ENCODE measurements at regions not wholly inside any gene's neighbourhood (a gene's known extent, or its start where the extent isn't known, plus 50 kb on each side); places are given as distances from the start of the nearest gene placed in this dataset.

DNA sequence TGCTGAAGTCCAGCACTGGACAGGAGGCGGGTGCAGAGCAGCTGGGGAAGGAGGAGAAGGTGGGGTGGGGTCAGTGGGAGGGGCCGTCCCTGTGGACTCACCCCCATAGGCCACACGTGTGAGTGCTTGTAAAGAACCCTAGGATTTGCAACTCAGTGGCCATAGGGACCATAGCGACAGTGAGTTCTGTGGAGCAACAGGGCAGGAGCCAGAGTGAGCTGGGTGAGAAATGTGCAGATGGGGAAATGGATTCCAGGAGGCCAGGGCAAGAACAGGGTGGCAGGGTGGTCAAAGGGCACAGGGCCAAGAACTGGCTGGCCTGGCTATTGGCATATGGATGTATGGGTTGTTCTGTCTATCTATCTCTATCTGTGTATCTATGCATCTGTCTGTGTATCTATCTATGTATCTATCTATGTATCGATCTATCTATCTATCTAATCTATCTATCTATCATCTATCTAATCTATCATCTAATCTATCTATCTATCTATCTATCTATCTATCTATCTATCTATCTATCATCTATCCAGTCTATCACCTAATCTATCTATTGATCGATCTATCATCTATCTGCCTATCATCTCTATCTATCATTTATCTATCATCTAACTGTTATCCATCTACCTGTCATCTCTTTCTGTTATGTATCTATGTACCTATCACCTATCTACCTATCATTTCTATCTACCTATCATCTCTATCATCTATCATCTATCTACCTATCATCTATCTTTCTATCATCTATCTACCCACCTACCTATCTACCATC is 889.0 kb downstream of the TBC1D22A start:
- no peak for DNase-seq (ENCODE audit: low read depth in 2 of 2)

DNA sequence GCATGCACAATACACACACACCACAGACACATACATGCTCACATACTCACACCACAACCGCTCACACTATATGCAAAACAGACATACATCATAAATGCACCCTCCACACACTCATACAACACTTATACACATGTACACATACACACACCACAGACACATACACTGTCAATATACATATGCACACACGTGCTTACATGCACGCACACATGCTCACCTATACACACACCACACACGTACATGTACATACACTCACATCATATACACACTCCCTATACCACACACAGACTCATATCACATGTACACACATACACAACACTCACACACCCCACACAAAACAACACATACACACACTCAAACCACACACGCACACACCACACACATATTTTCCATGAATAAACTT is 885.3 kb downstream of the TBC1D22A start:
- DNase-seq (ENCODE audit: low read depth in 2 of 2): no peak

DNA sequence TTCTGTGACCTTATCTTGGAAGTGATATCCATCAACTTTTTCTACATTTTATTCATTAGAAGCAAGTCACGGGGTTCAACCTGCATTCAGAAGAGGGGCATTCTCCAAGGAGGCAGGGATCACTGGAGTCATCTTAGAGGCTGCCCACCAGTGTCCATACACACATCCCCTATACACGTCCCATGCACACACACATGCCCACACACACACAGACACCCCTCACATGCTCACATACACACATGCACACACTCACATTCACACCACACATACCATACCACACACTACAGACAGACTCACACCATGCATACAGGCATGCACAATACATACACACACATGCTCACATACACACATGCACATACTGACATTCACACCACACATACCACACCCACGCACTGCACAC is 884.7 kb downstream of the TBC1D22A start:
- DNase-seq (ENCODE audit: low read depth in 2 of 2): no peak

DNA sequence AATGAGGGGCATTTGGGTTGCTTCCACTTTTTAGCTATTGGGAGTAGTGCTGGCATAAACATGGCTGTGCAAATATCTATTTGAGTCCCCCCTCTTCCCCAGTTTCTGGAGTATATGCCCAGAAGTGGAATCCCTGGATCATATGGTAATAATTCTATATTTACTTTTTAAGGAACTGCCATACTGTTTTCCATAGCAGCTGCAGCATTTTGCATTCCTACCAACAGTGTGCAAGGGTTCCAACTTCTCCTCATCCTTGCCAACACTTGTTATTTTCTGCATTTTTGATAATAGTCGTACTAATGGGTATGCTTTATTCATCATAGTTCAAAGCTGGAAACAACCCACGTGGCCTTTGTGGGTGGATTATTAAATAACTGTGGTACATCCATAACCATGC is 883.5 kb downstream of the TBC1D22A start:
- no peak for DNase-seq (ENCODE audit: low read depth in 2 of 2)

DNA sequence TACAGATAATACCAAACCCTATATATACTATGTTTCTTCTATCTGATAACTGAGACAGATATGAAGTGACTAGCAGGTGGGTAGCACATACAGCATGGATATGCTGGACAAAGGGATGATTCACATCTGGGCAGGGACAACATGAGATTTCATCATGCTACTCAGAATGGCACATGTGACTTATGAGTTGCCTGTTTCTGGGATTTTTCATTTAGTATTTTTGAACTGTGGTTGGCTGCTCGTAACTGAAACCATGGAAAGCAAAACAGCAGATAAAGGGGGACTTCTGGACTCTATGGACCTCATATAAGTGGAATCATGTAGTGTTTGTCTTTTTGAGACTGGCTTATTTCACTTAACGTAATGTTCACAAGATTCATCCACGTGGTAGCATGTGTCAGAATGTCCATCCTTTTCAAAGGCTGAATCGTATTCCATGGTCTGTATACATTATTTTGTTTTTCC is 883.0 kb downstream of the TBC1D22A start:
- no peak for DNase-seq (ENCODE audit: low read depth in 2 of 2)

DNA sequence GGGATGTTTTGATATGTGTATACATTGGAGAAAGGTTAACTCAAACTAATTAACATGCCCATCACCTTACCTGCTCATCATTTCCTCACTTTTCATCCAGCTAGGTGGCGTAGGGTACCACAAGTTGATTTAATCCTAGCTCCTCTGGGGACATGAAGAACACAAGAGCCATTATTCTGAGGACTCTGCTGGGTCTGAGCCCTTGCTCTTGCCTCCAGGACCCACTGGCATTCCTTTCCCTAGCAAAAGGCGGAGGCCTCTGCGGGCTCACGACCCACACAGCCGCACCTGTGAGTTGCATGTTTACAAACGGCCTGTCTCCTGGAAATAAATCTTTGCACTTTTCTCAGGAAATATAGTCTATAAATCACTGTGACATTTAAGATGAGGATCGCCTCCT is 871.9 kb downstream of the TBC1D22A start:
- DNase-seq (ENCODE audit: low read depth in 2 of 2): no peak

DNA sequence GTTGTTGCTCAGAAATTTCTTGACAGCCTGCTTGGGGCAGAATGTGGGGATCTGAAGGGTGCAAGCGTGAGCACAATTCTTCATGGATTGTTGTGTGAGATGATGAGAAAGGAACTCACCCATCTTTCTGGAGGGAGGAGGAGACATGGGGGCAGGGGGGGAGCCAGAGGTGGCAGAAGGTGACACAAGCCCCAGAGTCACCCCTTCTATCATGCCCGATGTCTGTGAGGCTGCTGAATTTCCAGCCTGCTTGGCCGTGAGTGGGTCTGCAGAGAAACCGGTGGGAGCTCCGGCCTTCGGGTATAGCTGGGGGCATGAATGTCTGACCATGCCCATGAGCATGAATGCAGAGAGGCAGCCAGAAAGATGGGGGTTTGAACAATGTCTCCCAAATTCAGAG is 870.7 kb downstream of the TBC1D22A start:
- no peak for DNase-seq (ENCODE audit: low read depth in 2 of 2)

DNA sequence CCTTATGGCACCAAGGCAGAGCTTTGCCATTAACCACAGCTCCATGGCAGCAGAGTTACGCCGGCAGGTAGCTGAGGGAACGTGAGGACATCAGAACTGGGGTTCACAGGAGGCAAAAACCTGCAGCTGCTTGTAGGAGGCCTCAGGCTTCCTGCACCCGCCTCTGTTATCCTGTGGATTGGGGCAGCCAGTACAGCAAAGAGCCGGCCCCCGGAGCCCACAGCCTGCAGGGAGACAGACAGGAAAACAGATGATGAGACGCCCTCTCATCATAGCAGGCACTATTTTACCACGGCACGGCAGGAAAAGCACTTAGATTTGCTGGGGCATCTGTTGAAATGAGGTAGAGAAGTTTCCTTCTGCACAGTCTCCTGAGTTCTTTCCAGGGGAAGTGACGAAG is 870.3 kb downstream of the TBC1D22A start:
- no peak for DNase-seq (ENCODE audit: low read depth in 2 of 2)

DNA sequence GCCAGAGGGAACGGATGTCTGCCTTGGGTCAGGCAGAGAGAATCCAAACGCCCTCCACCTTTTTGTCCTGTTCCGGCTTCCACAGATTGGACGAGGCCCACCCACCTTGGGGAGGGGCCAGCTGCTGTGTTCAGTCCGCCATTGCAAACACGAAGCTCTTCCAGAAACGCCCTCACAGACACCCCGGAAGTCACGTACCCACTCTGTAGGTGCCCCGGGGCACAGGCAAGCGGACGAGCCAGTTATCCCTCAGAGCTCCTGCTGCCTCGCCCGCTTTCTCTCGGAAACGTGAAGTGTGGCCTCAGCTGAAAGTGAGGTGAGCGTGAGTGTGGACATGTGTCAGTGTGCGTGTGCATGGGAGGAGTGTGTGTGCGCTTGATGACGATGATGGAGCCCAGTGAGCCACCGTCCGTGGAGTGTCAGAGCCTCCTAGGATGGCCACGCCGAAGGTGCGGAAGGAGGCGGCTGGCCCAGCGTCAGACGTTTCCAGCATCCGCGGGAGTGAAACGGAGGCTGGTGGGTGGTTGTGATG is 869.2 kb downstream of the TBC1D22A start:
- DNase-seq (ENCODE audit: low read depth in 2 of 2): no peak

DNA sequence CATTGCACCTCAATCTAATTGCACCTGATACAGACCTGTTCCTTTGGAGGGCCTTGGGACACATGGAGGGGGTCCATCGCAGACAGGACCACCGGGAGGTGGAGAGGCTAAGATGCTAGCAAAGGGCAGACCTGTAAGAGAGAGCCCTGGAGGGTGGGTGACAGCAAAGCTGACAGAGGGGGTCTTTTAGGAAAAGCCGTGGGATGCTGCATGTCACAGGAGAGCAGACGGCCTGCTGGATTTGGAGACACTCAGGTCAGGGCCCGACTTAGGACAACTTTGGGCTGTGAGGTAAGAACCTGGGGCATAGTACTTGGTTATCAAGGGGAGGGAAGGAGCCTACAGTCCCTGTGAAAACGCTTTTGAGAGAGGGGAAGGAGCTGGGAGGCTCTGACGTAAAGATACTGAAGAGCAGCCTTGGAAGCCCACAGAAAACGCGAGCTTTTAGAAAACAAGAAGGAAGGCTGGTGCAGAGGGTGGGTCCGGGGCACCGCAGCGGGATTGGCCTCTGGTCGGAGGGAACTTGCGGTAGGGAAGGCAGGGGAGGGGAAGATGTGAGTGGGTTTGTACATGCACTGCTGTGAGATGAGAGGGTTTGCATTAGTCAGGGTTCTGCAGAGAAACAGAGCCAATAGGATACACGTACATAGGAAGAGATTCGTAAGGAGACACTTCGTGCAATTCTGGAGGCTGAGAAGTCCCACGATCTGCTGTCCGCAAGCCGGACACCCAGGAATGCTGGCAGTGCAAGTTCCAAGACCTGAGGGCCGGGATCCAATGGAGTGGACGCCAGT is 868.5 kb downstream of the TBC1D22A start:
- DNase-seq (ENCODE audit: low read depth in 2 of 2): no peak

DNA sequence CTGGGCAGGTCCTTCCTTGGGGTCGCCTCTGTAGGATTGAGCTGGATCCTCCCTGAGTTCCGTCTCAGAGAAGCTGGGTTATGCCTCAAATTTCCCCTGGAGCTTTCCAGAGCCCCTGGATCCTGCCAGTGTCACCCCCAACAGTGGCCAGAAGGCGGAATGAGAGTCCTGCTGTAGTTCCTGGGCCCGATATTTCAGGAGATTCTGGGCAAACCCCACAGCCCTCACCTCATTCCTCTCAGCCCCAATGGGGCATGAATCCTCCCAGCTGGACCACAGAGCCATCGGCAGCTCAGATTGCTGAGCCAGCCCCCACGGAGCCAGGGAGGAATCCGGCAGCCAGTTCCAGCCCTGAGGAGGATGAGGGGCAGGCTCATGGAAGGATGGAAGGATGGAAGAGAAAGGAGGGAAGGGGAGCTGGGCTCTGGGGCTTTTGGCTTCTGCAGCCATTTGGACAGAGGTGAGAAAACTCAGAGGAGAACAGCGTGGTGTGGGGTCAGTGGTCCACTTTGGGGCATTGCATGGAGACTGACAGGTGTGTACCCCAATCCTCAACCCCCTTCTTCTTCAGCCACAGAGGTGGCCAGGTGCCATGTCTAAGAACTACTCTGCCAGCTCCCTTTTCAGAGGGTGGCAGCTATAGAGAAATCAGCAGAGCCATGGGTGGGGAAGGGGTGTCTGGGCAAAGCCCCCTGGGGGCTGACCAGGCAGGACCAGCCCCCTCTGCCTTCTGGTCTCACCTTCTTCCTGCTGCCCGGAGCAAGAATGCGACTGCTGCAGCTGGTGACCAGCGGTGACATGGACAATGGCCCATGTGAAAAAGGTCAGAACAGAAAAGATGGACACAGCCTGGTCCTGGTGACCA is 867.6 kb downstream of the TBC1D22A start:
- DNase-seq (ENCODE audit: low read depth in 2 of 2): no peak

DNA sequence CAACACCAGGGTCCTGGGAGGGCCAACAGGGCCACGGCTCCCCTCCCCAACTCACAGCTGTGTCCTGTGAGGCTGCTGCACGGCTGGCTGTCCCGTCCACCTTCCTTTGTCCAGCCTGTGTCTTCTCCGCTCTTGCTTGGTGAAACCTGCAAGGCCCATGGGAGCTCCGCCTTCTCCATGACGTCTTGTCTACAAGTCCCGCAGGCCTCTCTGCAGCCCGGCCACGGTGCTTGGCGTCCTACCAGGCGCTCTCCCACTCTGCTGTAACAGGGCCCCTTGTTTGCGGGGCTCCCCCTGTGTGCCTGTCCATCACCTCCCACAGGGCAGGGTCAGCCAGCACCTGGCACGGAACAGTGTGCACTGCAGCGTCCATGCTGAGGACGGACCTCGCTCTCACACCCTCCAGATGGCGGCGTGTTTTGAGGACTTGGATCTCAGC is 866.8 kb downstream of the TBC1D22A start:
- no peak for DNase-seq (ENCODE audit: low read depth in 2 of 2)

DNA sequence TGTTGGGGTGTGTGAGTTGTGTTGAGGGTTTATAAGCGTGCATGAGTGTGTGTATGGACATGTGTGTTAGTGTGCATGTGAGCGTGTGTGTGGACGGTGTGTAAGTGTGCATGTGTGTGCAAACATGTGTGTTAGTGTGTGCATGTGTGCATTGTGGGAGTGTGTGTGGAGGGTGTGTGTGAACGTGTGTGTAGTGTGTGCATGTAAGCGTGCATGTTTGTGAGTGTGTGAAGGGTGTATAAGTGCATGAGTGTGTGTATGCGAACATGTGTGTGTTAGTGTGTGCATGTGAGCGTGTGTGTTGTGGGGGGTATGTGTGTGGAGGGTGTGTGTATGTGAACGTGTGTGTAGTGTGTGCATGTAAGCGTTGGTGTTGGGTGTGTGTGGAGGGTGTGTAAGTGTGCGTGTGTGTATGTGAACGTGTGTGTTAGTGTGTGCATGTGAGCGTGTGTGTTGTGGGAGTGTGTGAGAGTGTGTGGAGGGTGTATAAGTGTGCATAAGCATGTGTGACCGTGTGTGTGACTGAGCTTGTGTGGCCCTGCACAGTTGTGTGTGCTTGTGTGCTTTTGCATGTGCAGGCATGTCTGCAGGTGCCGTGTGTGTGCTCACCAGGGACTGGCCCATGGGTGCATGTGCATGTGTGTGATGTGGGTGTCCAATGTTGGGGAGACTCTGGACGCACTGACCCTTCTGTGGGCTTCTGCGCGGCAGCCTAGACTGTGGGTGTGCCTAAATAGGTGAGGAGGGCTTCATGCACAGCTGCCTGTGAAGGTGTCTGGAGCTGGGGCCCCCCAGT is 866.2 kb downstream of the TBC1D22A start:
- DNase-seq (ENCODE audit: low read depth in 2 of 2): no peak

DNA sequence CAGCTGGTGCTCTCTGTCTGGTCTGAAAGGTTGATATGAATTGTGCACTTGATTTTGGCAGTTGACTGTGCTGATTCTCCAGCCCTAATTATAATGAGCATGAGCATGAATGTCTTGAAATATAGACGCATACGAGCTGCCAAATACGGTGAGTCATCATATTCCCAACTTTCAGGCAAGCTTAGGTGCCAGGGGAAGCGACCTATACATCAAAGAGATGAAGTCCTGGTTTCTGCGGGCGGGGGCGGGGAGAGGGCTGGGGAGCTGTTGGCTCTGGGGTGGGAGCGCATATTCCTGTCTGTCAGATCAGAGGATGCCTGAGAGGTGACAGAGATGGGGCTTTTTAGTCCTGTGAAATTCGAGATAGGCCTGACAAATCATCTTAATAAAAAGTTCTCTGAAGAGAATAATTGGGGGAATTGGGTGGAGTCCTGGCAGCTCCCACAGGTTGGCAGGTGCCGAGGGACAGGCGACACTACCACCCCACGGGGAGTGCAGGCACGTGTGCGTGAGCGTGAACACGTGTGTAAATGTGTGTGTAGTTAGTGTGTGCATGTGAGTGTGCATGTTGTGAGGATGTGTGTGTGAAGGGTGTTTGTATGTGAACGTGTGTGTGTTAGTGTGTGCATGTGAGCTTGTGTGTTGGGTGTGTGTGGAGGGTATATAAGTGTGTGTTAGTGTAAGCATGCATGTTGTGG is 865.3 kb downstream of the TBC1D22A start:
- DNase-seq (ENCODE audit: low read depth in 2 of 2): no peak

DNA sequence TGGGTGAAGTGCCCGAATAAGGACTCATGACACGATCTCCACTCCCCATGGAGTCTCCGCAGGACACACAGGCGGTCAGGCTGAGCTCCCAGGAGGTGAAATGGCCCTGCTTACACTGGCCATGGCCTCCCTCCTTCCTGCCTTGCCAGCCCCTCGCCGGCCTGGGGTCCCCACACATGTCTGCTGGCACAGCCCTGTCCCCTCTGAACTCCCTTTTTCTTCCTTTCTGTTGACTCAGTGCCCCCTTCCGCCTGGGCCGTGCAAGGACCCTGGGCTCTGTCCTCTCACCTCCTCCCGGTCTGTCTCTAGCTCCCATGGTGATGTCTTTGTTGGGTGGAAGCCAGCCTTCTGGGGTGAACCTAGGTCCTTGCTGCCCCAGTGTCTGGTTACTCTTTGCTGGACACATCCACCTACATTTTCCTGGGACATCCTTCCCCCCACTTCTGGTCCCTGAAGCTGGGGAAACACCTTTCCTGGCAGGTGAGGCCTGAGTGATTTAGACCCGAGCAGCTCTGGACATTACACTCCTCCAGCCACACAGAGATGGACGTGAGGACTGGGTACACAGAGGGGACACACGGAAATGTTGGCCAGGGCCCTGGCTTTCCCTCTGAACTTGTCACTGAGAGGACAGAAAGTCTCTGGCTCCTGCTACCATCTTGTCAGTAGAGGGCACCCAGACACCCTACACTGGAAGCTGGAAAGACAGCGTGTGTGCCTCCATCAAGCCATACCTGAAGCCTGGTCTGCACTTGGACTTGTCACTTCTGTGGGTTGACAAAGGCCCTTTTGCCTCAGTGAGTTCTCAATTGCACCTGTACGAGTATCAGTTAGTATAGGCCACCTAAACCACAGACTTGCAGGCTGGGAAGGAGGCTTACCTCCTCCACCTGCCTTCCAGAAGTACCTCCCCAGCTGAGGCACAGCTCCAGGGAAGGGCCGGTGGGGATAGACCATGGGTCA is 864.3 kb downstream of the TBC1D22A start:
- DNase-seq (ENCODE audit: low read depth in 2 of 2): no peak

DNA sequence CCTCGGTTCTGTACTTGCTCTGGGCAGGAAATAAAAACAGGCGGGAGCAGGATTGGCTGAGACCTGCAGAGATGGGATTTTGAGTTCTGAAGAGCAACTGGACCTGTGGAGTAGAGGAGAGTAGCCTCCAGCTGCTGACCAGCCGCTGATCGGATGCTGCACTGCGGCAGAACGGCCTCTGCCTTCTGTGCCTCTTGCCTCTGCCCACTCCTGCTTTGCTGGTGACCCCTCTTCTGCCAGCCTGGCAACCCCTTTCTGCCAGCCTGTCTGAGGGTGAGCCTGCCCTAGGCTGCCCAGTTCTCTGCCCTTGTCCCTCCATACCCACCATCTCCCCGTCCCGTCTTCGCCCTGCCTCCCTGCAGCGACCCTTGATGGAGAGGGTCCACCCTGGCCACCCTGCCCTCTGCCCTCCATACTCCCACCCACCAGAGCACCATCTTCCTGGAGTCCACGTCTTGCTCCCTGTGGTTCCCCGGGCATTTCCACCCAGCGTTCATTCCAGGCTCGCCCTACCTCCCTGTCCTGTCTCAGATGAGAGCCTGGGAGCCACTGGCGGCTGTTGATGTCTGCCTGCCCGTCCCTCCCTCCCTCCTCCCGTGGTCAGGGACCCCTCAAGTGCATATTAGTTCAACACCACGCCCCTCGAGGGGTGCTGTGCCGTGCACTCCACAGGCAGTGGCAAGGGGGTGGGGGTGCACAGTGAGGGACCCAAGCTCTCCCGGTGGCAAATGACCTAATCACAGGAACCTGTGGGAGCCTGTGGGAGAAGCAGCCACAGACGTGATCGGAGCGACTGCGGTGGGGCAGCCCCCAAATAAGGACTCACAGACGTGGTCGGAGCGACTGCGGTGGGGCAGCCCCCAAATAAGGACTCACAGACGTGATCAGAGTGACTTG is 863.3 kb downstream of the TBC1D22A start:
- DNase-seq (ENCODE audit: low read depth in 2 of 2): no peak

DNA sequence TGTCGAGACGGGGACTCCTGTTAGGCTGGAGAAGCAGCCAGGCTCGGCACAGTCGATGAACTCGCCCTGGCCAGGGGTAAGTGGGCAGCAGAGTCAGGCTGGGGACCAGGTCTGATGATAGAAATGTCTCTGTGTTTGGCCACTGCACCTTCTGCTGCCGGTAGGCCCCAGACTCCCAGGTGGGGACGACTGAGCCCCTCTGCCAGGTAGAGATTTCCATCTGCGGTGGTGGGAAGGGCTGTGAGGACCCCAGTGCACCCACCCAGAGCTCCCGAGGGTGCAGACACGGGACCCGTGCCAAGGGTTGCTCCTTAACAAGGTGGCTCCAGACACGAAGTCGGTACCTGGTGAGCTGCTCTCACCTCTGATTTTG is 862.5 kb downstream of the TBC1D22A start:
- no peak for DNase-seq (ENCODE audit: low read depth in 2 of 2)
